ENCODE measurements at regions not wholly inside any gene's neighbourhood (a gene's known extent, or its start where the extent isn't known, plus 50 kb on each side); places are given as distances from the start of the nearest gene placed in this dataset.

DNA sequence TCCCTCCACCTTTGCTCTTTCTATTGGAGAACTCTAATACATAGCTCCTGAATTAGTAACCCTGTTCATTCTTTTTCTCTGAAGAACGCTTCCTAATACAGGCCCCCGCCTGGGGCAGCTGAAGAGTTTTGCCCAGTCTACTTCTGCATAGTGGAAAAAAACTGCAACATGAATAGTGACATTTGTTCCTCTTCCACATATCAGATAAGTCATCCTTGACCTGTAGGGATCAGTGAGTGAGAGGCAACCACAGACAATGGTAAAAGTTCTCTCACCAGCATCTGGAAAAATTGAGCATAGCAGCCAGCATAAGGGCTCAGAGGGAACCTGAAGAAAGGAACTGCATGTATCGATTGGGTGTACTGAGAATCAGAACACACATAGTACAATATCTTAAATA, 262.0 kb downstream of the STK31 start:
- TF ChIP-seq, protein P1, sequence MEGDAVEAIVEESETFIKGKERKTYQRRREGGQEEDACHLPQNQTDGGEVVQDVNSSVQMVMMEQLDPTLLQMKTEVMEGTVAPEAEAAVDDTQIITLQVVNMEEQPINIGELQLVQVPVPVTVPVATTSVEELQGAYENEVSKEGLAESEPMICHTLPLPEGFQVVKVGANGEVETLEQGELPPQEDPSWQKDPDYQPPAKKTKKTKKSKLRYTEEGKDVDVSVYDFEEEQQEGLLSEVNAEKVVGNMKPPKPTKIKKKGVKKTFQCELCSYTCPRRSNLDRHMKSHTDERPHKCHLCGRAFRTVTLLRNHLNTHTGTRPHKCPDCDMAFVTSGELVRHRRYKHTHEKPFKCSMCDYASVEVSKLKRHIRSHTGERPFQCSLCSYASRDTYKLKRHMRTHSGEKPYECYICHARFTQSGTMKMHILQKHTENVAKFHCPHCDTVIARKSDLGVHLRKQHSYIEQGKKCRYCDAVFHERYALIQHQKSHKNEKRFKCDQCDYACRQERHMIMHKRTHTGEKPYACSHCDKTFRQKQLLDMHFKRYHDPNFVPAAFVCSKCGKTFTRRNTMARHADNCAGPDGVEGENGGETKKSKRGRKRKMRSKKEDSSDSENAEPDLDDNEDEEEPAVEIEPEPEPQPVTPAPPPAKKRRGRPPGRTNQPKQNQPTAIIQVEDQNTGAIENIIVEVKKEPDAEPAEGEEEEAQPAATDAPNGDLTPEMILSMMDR (IDR thresholded peaks at IDR 0.05; ENCODE audit: borderline replicate concordance, extremely low read depth, low read length, poor library complexity, severe bottlenecking) = no peak
- no peak for TF ChIP-seq EZH2 (IDR thresholded peaks at IDR 0.05; ENCODE audit: borderline replicate concordance, low read depth, low read length, severe bottlenecking)

Data from DND-41 (cell line).